Choroid plexus epithelial cell (primary cell): ENCODE measurements at regions not wholly inside any gene's neighbourhood (a gene's known extent, or its start where the extent isn't known, plus 50 kb on each side); places are given as distances from the start of the nearest gene placed in this dataset.

ENCODE experiments used
- DNase-seq: peaks from one replicate; pipeline ENCODE4 v3.0.0-alpha.2; 2010; ENCODE audit warnings: low read depth
- H3K4me3 ChIP-seq: 2 replicates; pipeline ENCODE4 v1.5.1; 2011; ENCODE audit warnings: low read depth, mild to moderate bottlenecking, control low read depth, low read length, moderate library complexity
- TF ChIP-seq, protein P1 (sequence below): conservative IDR thresholded peaks from 2 replicates; pipeline ENCODE4 v1.5.1; 2011; ENCODE audit warnings: low read depth, mild to moderate bottlenecking, control low read depth, inconsistent platforms, low read length, moderate library complexity

- no peak overlapping the region for H3K4me3 ChIP-seq
- DNase-seq, result peak; percentile 58
- TF ChIP-seq, protein P1, sequence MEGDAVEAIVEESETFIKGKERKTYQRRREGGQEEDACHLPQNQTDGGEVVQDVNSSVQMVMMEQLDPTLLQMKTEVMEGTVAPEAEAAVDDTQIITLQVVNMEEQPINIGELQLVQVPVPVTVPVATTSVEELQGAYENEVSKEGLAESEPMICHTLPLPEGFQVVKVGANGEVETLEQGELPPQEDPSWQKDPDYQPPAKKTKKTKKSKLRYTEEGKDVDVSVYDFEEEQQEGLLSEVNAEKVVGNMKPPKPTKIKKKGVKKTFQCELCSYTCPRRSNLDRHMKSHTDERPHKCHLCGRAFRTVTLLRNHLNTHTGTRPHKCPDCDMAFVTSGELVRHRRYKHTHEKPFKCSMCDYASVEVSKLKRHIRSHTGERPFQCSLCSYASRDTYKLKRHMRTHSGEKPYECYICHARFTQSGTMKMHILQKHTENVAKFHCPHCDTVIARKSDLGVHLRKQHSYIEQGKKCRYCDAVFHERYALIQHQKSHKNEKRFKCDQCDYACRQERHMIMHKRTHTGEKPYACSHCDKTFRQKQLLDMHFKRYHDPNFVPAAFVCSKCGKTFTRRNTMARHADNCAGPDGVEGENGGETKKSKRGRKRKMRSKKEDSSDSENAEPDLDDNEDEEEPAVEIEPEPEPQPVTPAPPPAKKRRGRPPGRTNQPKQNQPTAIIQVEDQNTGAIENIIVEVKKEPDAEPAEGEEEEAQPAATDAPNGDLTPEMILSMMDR, result peak; percentile 49
These were observed 143.0 kb downstream of the SAMD5 start for GRCh38 chr6:147651249-147652063.

GRCh38 chr6:147653631-147654030 lies 145.1 kb downstream of the SAMD5 start:
- DNase-seq, result no peak
- no peak overlapping the region for H3K4me3 ChIP-seq
- TF ChIP-seq, protein P1, result no peak

GRCh38 chr6:147654103-147654845 lies 145.8 kb downstream of the SAMD5 start:
- TF ChIP-seq, protein P1, result no peak
- no peak overlapping the region for H3K4me3 ChIP-seq
- DNase-seq, result peak; percentile 48

GRCh38 chr6:147660334-147661311 lies 152.1 kb downstream of the SAMD5 start:
- H3K4me3 ChIP-seq, result no peak overlapping the region
- no peak for DNase-seq
- TF ChIP-seq, protein P1, result no peak

GRCh38 chr6:147662646-147663045 lies 154.2 kb downstream of the SAMD5 start:
- no peak for DNase-seq
- TF ChIP-seq, protein P1, result no peak
- H3K4me3 ChIP-seq, result no peak overlapping the region

DNA sequence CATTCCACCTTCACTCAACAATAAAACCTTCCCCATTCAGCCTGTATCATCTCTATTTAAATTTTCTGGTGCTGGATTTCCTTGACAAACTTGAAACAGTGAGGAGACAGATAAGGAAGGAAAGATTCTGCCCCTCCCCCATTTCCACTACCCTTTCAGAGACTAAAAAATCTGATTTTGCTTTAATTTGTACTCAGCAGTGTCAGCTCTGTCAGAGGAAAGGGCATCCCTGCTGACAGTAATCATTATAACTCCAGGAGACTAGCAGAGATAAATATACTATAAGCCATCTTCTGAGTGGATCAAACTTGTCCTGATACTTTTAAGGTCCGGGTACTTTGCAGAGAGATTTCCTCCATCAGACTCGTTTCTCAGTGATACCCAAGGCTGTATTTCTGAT lies 155.6 kb downstream of the SAMD5 start:
- no peak overlapping the region for H3K4me3 ChIP-seq
- DNase-seq, result no peak
- TF ChIP-seq, protein P1, result no peak
